Esophagus muscularis mucosa (tissue), 4 donors: ENCODE measurements at regions not wholly inside any gene's neighbourhood (a gene's known extent, or its start where the extent isn't known, plus 50 kb on each side); places are given as distances from the start of the nearest gene placed in this dataset.

Source experiments
- DNase-seq: peaks from one replicate; pipeline ENCODE4 v3.0.0-alpha.2; 2017; ENCODE audit errors: extremely low spot score
- H3K27ac ChIP-seq, 4 donors: fragments of 200-600 bp; sonication (generic); replicated peaks in 1 of 4; 1 replicate in 3 of 4; 2 replicates in 1 of 4; pipeline ENCODE4 v1.5.1; 2016 to 2019; ENCODE audit warnings: mild to moderate bottlenecking in 1 of 4
- H3K27me3 ChIP-seq, 4 donors: fragments of 200-600 bp; sonication (generic); one replicate each; pipeline versions ENCODE4 v1.5.1 to v1.6.0; 2016 to 2019
- H3K36me3 ChIP-seq, 4 donors: fragments of 200-600 bp; sonication (generic); one replicate each; pipeline ENCODE4 v1.5.1; 2016 to 2019
- H3K4me1 ChIP-seq, 4 donors: fragments of 200-600 bp; sonication (generic); one replicate each; pipeline ENCODE4 v1.5.1; 2016 to 2019
- H3K4me3 ChIP-seq, 4 donors: fragments of 200-600 bp; sonication (generic); 1 replicate in 2 of 4; 2 replicates in 2 of 4; pipeline ENCODE4 v1.5.1; 2016 to 2019; ENCODE audit warnings: mild to moderate bottlenecking in 4 of 4, moderate library complexity in 1 of 4
- H3K9me3 ChIP-seq, 4 donors: fragments of 200-600 bp; sonication (generic); 1 replicate in 3 of 4; 2 replicates in 1 of 4; pipeline ENCODE4 v1.5.1; 2016 to 2019
- CTCF ChIP-seq, 3 experiments: fragments of 200-600 bp in 2 of 3; fragments of 450-650 bp in 1 of 3; sonication (generic) in 2 of 3; IDR thresholded peaks; one replicate each; pipeline ENCODE4 v1.5.1; 2017 to 2019; ENCODE audit warnings: antibody characterized with exemption in 3 of 3, mild to moderate bottlenecking in 2 of 3, moderate library complexity in 1 of 3
- EP300 ChIP-seq: sonication (generic); formaldehyde crosslinking; IDR thresholded peaks from one replicate; pipeline ENCODE4 v1.6.1; 2017; ENCODE audit warnings: antibody characterized with exemption
- POLR2A ChIP-seq: fragments of 450-650 bp; IDR thresholded peaks from one replicate; pipeline ENCODE4 v1.6.1; 2017; ENCODE audit warnings: antibody characterized with exemption, moderate library complexity, mild to moderate bottlenecking, low read depth
- POLR2AphosphoS5 ChIP-seq, 2 donors: sonication (generic); formaldehyde crosslinking; IDR thresholded peaks; one replicate each; pipeline ENCODE4 v1.6.1; 2017; ENCODE audit warnings: antibody characterized with exemption in 2 of 2
- WGBS: methylation state at CpG from one replicate; pipeline ENCODE4 v1.1.5; 2018; 5-methylcytosine and 5-hydroxymethylcytosine counted together
- intact Hi-C: fragments of 100-400 bp; cut with DNase I; formaldehyde crosslinking; loops from one replicate; pipeline ENCODE4 v1.15.1; 2023

- Histone ChIP-seq H3K4me3 (no peak overlapping the region), H3K9me3 (no peaks in the 10 kb centered on the region), H3K27ac (no peak overlapping the region), H3K36me3 (no peaks in the 10 kb centered on the region), H3K4me1 (no peaks in the 10 kb centered on the region), H3K27me3 (peaks cover 0 to 11% (median 0%) of the 10 kb centered on the region in 4 donors)
- intact Hi-C loops: no loop called here
- WGBS: 97% methylated on average over 3 of the region's 3 CpGs
- no peak for TF ChIP-seq EP300
- no peak for TF ChIP-seq CTCF (IDR thresholded peaks at IDR 0.05)
- no peak for TF ChIP-seq POLR2AphosphoS5 (IDR thresholded peaks at IDR 0.05)
- TF ChIP-seq POLR2A: no peak
- DNase-seq: no peak
These were observed 149.2 kb upstream of the TOPAZ1 start for GRCh38 chr3:44092497-44092896.

- WGBS: 43% methylated on average over 2 of the region's 2 CpGs
- no peak for DNase-seq
- TF ChIP-seq POLR2A (no peak), CTCF (IDR thresholded peaks at IDR 0.05) (no peak), POLR2AphosphoS5 (IDR thresholded peaks at IDR 0.05) (no peak), EP300 (no peak)
- H3K9me3 ChIP-seq: no peaks in the 10 kb centered on the region
- intact Hi-C loops: no loop called here
- H3K36me3 ChIP-seq: no peaks in the 10 kb centered on the region
- no peaks in the 10 kb centered on the region for H3K4me1 ChIP-seq
- H3K27ac ChIP-seq: no peak overlapping the region
- no peak overlapping the region for H3K4me3 ChIP-seq
- peaks cover 0 to 11% (median 0%) of the 10 kb centered on the region in 4 donors for H3K27me3 ChIP-seq
These were observed 148.2 kb upstream of the TOPAZ1 start for GRCh38 chr3:44093531-44093930.

GRCh38 chr3:44098656-44099415 lies 142.8 kb upstream of the TOPAZ1 start:
- intact Hi-C loops: no loop called here
- TF ChIP-seq POLR2A (no peak), CTCF (IDR thresholded peaks at IDR 0.05) (no peak), POLR2AphosphoS5 (IDR thresholded peaks at IDR 0.05) (no peak)
- H3K4me3 ChIP-seq: no peak overlapping the region
- peaks cover 0 to 52% (median 0%) of the 10 kb centered on the region in 4 donors for H3K27me3 ChIP-seq
- no peaks in the 10 kb centered on the region for H3K36me3 ChIP-seq
- WGBS: 78% methylated on average over 12 of the region's 12 CpGs
- no peak overlapping the region for H3K27ac ChIP-seq
- no peaks in the 10 kb centered on the region for H3K9me3 ChIP-seq
- peak; percentile 31 for DNase-seq
- H3K4me1 ChIP-seq: no peaks in the 10 kb centered on the region

GRCh38 chr3:44099566-44100297 lies 142.0 kb upstream of the TOPAZ1 start:
- H3K9me3 ChIP-seq: no peaks in the 10 kb centered on the region
- WGBS: 84% methylated on average over 6 of the region's 6 CpGs
- no peaks in the 10 kb centered on the region for H3K4me1 ChIP-seq
- peak; percentile 91 for DNase-seq
- intact Hi-C loops: no loop called here
- H3K4me3 ChIP-seq: no peak overlapping the region
- peaks cover 0 to 57% (median 0%) of the 10 kb centered on the region in 4 donors for H3K27me3 ChIP-seq
- TF ChIP-seq POLR2A (no peak), CTCF (IDR thresholded peaks at IDR 0.05) (no peak), POLR2AphosphoS5 (IDR thresholded peaks at IDR 0.05) (no peak), EP300 (no peak)
- no peaks in the 10 kb centered on the region for H3K36me3 ChIP-seq
- no peak overlapping the region for H3K27ac ChIP-seq
